ENCODE measurements at regions not wholly inside any gene's neighbourhood (a gene's known extent, or its start where the extent isn't known, plus 50 kb on each side); places are given as distances from the start of the nearest gene placed in this dataset.

DNA sequence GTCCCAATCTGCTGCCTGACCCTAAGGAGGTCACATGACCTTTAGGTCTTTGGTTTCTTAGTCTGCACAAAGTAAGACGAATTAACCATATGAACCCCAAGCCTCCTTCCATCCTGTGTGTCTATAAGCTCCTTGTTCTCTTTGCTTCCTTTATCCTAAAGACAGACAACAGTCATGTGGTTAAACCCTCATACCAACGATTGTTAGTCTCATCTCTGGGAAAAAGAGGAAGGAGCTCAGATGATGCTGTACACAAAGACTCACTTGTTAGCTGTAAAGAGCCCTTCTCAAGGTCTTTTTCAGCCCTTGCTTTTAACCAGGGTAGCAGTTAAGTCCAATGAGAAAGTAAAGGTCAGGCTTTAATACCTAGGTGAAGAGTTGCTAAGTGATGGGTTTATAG is 443.7 kb downstream of the TNS1 start:
- no peak for TF ChIP-seq POLR2AphosphoS5 (IDR thresholded peaks at IDR 0.05)
- TF ChIP-seq POLR2A (IDR thresholded peaks at IDR 0.05), result no peak
- TF ChIP-seq, protein P1, sequence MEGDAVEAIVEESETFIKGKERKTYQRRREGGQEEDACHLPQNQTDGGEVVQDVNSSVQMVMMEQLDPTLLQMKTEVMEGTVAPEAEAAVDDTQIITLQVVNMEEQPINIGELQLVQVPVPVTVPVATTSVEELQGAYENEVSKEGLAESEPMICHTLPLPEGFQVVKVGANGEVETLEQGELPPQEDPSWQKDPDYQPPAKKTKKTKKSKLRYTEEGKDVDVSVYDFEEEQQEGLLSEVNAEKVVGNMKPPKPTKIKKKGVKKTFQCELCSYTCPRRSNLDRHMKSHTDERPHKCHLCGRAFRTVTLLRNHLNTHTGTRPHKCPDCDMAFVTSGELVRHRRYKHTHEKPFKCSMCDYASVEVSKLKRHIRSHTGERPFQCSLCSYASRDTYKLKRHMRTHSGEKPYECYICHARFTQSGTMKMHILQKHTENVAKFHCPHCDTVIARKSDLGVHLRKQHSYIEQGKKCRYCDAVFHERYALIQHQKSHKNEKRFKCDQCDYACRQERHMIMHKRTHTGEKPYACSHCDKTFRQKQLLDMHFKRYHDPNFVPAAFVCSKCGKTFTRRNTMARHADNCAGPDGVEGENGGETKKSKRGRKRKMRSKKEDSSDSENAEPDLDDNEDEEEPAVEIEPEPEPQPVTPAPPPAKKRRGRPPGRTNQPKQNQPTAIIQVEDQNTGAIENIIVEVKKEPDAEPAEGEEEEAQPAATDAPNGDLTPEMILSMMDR (IDR thresholded peaks at IDR 0.05), result no peak
- TF ChIP-seq EP300 (IDR thresholded peaks at IDR 0.05), result no peak
- H3K27ac ChIP-seq, result no peak overlapping the region
- H3K36me3 ChIP-seq, result no peaks in the 10 kb centered on the region
- H3K4me3 ChIP-seq, result no peak overlapping the region
- H3K27me3 ChIP-seq, result no peaks in the 10 kb centered on the region
- DNase-seq, result no peak
- 67 to 84% (median 75%) methylated on average over 2 of the region's 2 CpGs for WGBS, 5 donors
- H3K9me3 ChIP-seq, result peaks cover 0 to 13% (median 2%) of the 10 kb centered on the region in 4 donors
- intact Hi-C loops (cut with DNase I; ENCODE audit: low total_unique reads), result no loop called here
- peaks cover 0 to 9% (median 5%) of the 10 kb centered on the region in 4 donors for H3K4me1 ChIP-seq

DNA sequence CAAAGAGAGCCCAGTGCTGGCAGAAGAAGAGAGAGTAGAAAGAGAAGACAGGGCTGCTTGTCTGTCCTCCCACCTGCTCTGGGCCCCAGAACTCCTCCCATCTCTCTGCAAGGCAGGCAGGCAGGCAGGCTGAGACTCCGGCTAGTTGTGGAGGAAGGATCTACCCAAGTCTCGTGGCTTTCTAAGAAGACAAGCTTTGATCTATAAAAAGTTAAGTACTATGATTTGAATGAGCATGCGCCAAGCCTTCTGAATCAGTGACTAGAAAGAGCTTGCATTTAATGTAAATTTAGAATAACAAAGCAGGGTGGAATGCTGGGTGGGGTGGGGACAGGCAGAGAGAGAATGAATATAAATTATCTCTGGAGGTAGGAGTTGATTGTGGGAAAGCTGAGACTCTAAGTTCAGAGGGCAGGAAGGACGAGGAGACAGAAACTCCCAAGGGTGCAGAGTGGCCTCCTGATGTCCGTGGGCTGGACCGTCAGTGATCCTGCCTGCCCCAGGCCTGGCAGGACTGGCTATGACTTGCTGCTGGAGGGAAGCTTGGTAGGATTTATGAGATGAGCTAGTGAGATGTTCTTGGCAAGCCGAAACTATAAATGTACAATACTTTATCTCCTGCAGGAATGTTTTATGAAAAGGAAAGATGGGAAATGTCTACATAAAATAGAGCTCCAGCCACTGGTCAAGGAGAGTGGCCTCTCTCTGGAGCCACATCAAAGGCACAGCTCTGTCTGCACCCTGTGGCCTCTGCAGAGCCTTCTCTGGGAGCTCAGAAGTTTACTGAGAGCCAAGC is 447.5 kb downstream of the TNS1 start:
- no peak for TF ChIP-seq EP300 (IDR thresholded peaks at IDR 0.05)
- TF ChIP-seq, protein P1 (IDR thresholded peaks at IDR 0.05), result no peak
- no peak for TF ChIP-seq POLR2AphosphoS5 (IDR thresholded peaks at IDR 0.05)
- no peak for TF ChIP-seq POLR2A (IDR thresholded peaks at IDR 0.05)
- no peak overlapping the region for H3K4me3 ChIP-seq
- H3K4me1 ChIP-seq, result peaks cover 0 to 5% (median 4%) of the 10 kb centered on the region in 4 donors
- peak in 1 of 2 donors; percentile 53 for DNase-seq
- intact Hi-C loops (cut with DNase I; ENCODE audit: low total_unique reads), result no loop called here
- no peaks in the 10 kb centered on the region for H3K9me3 ChIP-seq
- H3K27ac ChIP-seq, result no peak overlapping the region
- no peaks in the 10 kb centered on the region for H3K36me3 ChIP-seq
- H3K27me3 ChIP-seq, result no peaks in the 10 kb centered on the region
- WGBS, 5 donors, result 46 to 54% (median 52%) methylated on average over 7 of the region's 7 CpGs

DNA sequence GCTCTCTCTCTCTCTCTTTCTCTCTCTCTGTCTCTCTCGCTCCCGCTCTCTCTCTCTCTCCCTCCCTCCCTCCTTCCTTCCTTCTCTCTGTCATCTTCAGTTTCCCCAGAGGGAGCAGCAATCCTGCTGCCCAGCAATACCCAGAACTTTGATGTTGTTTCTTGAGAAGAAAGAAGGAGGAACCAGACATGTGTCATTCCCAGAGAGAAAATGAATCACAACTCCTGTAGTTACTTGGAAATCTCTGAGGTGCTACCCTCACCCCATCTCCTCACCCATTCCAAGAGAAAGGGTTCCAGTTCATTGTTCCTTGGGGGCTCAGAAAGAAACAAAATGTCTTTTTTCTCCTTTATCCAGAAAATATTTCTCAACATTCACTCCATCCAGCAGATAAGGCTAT is 449.1 kb downstream of the TNS1 start:
- intact Hi-C loops (cut with DNase I; ENCODE audit: low total_unique reads), result no loop called here
- no peak overlapping the region for H3K4me3 ChIP-seq

DNA sequence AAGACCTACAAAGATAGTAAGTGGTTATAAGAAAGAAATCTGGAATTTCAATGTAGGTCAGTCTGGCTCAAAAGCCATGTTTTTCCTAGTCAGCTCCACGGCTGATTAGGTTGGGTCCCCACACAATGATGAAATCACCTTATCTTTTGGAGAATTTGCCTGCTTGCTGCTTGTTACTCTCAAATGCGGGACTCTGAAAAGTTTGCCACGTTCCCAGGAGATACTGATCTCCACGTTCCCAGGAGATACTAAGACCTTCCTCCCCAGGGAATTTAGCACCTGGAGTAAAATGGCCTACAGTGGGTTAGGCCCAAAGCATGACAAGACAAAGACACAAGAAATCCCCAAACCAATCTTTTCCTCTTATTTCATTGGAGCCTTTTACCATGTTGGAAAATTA is 449.6 kb downstream of the TNS1 start:
- Histone ChIP-seq H3K4me1 (peaks cover 0 to 5% (median 4%) of the 10 kb centered on the region in 4 donors), H3K4me3 (no peak overlapping the region), H3K27ac (no peak overlapping the region), H3K27me3 (no peaks in the 10 kb centered on the region), H3K36me3 (no peaks in the 10 kb centered on the region), H3K9me3 (no peaks in the 10 kb centered on the region)
- intact Hi-C loops (cut with DNase I; ENCODE audit: low total_unique reads), result no loop called here
- DNase-seq, result no peak
- 59 to 90% (median 67%) methylated on average over 4 of the region's 4 CpGs for WGBS, 5 donors
- TF ChIP-seq EP300 (IDR thresholded peaks at IDR 0.05) (no peak), POLR2A (IDR thresholded peaks at IDR 0.05) (no peak), POLR2AphosphoS5 (IDR thresholded peaks at IDR 0.05) (no peak)
- TF ChIP-seq, protein P1 (IDR thresholded peaks at IDR 0.05), result no peak

More for the DNA sequence above, 449.1 kb downstream of the TNS1 start:
- peaks cover 0 to 5% (median 4%) of the 10 kb centered on the region in 4 donors for H3K4me1 ChIP-seq
- no peaks in the 10 kb centered on the region for H3K27me3 ChIP-seq
- no peak overlapping the region for H3K27ac ChIP-seq
- DNase-seq, result no peak
- H3K9me3 ChIP-seq, result no peaks in the 10 kb centered on the region
- H3K36me3 ChIP-seq, result no peaks in the 10 kb centered on the region
- WGBS, 5 donors, result 69 to 100% (median 87%) methylated on average over 2 of the region's 2 CpGs
- TF ChIP-seq EP300 (IDR thresholded peaks at IDR 0.05), result no peak
- TF ChIP-seq POLR2A (IDR thresholded peaks at IDR 0.05), result no peak
- TF ChIP-seq, protein P1 (IDR thresholded peaks at IDR 0.05), result no peak
- no peak for TF ChIP-seq POLR2AphosphoS5 (IDR thresholded peaks at IDR 0.05)
